A673 (cell line): ENCODE measurements at regions not wholly inside any gene's neighbourhood (a gene's known extent, or its start where the extent isn't known, plus 50 kb on each side); places are given as distances from the start of the nearest gene placed in this dataset.

Experiments used
- BruUV-seq: library from RNA; stranded (reverse); fragments of 400-500 nt; replicated peaks from 2 replicates; lab custom pipeline; 2021; lab: Mats Ljungman, UMichigan
- CTCF ChIA-PET: fragments of 300-600 bp; sonication (Branson Sonifier 250); formaldehyde crosslinking; loops from one replicate; lab custom pipeline; 2022; ENCODE audit warnings: antibody characterized with exemption; lab: Charles Lee
- POLR2A ChIA-PET: fragments of 300-600 bp; sonication (Branson Sonifier 250); formaldehyde crosslinking; loops from one replicate; lab custom pipeline; 2022; ENCODE audit warnings: antibody characterized with exemption; ENCODE audit not compliant: low non-redundant PET; lab: Charles Lee
- DNase-seq: peaks from one replicate; pipeline ENCODE4 v3.0.0-alpha.2; 2015; ENCODE audit warnings: low spot score
- H3K27ac ChIP-seq: fragments of 200-600 bp; sonication (generic); 2 replicates; pipeline ENCODE4 v1.5.1; 2016; ENCODE audit warnings: mixed run types, low read depth, mild to moderate bottlenecking, mixed read lengths, antibody characterized with exemption, low read length; ENCODE audit not compliant: poor library complexity, severe bottlenecking
- H3K27me3 ChIP-seq: fragments of 200-600 bp; sonication (generic); replicated peaks from 2 replicates; pipeline ENCODE4 v1.6.1; 2017; ENCODE audit warnings: mixed run types, low read depth, mild to moderate bottlenecking, mixed read lengths, antibody characterized with exemption, low read length; ENCODE audit not compliant: insufficient read depth, poor library complexity
- H3K36me3 ChIP-seq: fragments of 200-600 bp; sonication (generic); 2 replicates; pipeline ENCODE4 v1.6.1; 2016; ENCODE audit warnings: mixed run types, mild to moderate bottlenecking, mixed read lengths, antibody characterized with exemption, low read length; ENCODE audit not compliant: insufficient read depth, poor library complexity, severe bottlenecking
- H3K4me1 ChIP-seq: fragments of 200-600 bp; sonication (generic); 2 replicates; pipeline ENCODE4 v1.6.1; 2017; ENCODE audit warnings: mixed run types, mild to moderate bottlenecking, mixed read lengths, antibody characterized with exemption, low read length; ENCODE audit not compliant: insufficient read depth, poor library complexity, severe bottlenecking
- H3K4me3 ChIP-seq: fragments of 200-600 bp; sonication (generic); 2 replicates; pipeline ENCODE4 v1.5.1; 2016; ENCODE audit warnings: low read depth, mixed run types, mild to moderate bottlenecking, mixed read lengths, low read length; ENCODE audit not compliant: poor library complexity, severe bottlenecking
- H3K9me3 ChIP-seq: fragments of 200-600 bp; sonication (generic); 2 replicates; pipeline ENCODE4 v1.6.1; 2016; ENCODE audit warnings: mixed run types, low read depth, mild to moderate bottlenecking, mixed read lengths, antibody characterized with exemption, low read length; ENCODE audit not compliant: poor library complexity, severe bottlenecking
- EZH2 ChIP-seq: fragments of 200-600 bp; sonication (generic); IDR thresholded peaks from 2 replicates; pipeline ENCODE4 v1.6.1; 2017; ENCODE audit warnings: borderline replicate concordance, low read depth, mild to moderate bottlenecking, mixed read lengths, antibody characterized with exemption, low read length; ENCODE audit not compliant: poor library complexity, severe bottlenecking
- intact Hi-C: fragments of 100-400 bp; cut with micrococcal nuclease; formaldehyde crosslinking; loops from one replicate; pipeline ENCODE4 v1.10.0; 2022; ENCODE audit not compliant: unreplicated experiment
- TF ChIP-seq, protein P1 (sequence below): fragments of 300-800, 200-600 bp; sonication (generic); conservative IDR thresholded peaks from 2 replicates; pipeline ENCODE4 v1.5.1; 2017; ENCODE audit warnings: low read depth, mild to moderate bottlenecking, antibody characterized with exemption, low read length, moderate library complexity, mixed read lengths

DNA sequence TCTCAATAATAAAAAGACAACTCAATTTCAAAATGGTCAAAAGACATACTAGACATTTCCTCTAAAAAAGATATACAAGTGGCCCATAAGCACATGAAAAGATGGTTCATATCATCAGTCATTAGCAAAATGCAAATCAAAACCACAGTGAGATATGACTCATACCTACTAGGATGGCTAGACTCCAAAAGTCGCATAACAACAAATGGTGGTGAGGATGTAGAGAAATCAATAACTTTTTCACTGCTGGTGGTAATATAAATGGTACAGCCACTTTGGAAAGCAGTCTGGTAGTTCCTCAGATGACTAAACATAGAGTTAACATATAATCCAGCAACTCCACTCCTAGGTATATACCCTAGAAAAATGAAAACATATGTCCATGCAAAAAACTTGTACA, 242.3 kb upstream of the NOL4 start:
- Histone ChIP-seq H3K4me3 (no peak overlapping the region), H3K27me3 (no peaks in the 10 kb centered on the region), H3K27ac (no peak overlapping the region), H3K36me3 (no peaks in the 10 kb centered on the region), H3K9me3 (no peaks in the 10 kb centered on the region), H3K4me1 (no peaks in the 10 kb centered on the region)
- no peak for TF ChIP-seq EZH2
- TF ChIP-seq, protein P1, sequence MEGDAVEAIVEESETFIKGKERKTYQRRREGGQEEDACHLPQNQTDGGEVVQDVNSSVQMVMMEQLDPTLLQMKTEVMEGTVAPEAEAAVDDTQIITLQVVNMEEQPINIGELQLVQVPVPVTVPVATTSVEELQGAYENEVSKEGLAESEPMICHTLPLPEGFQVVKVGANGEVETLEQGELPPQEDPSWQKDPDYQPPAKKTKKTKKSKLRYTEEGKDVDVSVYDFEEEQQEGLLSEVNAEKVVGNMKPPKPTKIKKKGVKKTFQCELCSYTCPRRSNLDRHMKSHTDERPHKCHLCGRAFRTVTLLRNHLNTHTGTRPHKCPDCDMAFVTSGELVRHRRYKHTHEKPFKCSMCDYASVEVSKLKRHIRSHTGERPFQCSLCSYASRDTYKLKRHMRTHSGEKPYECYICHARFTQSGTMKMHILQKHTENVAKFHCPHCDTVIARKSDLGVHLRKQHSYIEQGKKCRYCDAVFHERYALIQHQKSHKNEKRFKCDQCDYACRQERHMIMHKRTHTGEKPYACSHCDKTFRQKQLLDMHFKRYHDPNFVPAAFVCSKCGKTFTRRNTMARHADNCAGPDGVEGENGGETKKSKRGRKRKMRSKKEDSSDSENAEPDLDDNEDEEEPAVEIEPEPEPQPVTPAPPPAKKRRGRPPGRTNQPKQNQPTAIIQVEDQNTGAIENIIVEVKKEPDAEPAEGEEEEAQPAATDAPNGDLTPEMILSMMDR = no peak
- intact Hi-C loops = no loop called here
- peak; percentile 15 for DNase-seq
- no TSS peak for BruUV-seq
- POLR2A ChIA-PET = no interaction called here
- CTCF ChIA-PET = no interaction called here

DNA sequence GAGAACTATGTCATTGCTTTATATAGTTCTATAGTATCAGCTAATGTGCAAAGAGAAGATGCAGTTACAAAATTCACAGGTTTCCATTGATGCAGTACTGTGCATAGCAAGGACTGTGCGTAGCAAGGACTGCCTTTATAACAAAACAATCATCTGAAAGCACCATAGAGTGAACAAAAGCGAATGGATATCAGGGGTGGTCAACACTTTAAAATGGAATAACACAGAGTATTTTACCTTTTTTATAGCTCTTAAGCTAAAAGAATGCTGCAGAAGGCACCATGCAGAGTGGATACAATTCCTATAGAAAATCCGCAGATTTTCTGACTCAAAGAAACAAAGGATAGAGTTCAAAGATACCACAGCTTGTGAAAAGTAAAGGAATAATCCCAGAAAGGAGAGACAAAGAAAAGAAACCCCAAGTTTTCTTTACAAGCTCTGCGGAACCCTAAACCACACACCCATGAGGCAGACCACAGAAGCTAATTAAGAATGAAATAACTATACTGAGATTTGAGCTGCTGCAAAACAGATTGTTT, 229.9 kb upstream of the DTNA start:
- no peaks in the 10 kb centered on the region for H3K9me3 ChIP-seq
- CTCF ChIA-PET = no interaction called here
- DNase-seq = no peak
- no TSS peak for BruUV-seq
- no peak for TF ChIP-seq EZH2
- TF ChIP-seq, protein P1 = no peak
- POLR2A ChIA-PET = no interaction called here
- H3K4me1 ChIP-seq = no peaks in the 10 kb centered on the region
- intact Hi-C loops = no loop called here
- H3K36me3 ChIP-seq = no peaks in the 10 kb centered on the region
- no peak overlapping the region for H3K4me3 ChIP-seq
- H3K27me3 ChIP-seq = peaks cover 3% of the 10 kb centered on the region
- no peak overlapping the region for H3K27ac ChIP-seq

GRCh38 chr18:34482204-34482603, 227.9 kb upstream of the DTNA start:
- Histone ChIP-seq H3K36me3 (no peaks in the 10 kb centered on the region), H3K9me3 (no peaks in the 10 kb centered on the region), H3K4me1 (no peaks in the 10 kb centered on the region), H3K27ac (no peak overlapping the region), H3K27me3 (peaks cover 3% of the 10 kb centered on the region), H3K4me3 (no peak overlapping the region)
- no peak for DNase-seq
- ChIA-PET POLR2A (no interaction called here), CTCF (no interaction called here)
- intact Hi-C loops = no loop called here
- BruUV-seq = no TSS peak
- TF ChIP-seq, protein P1 = no peak
- no peak for TF ChIP-seq EZH2
